GM12878 (cell line): ENCODE measurements at regions not wholly inside any gene's neighbourhood (a gene's known extent, or its start where the extent isn't known, plus 50 kb on each side); places are given as distances from the start of the nearest gene placed in this dataset.

ENCODE experiments used
- NFYB ChIP-seq: IDR thresholded peaks from 2 replicates; pipeline ENCODE4 v1.6.1; 2011; ENCODE audit warnings: low read depth, mild to moderate bottlenecking, low read length, improper control_type of control experiment, moderate library complexity; ENCODE audit not compliant: insufficient read depth
- NR2C2 ChIP-seq: IDR thresholded peaks from 2 replicates; pipeline ENCODE4 v1.6.1; 2011; ENCODE audit warnings: borderline replicate concordance, low read depth; ENCODE audit not compliant: control insufficient read depth, insufficient read length
- RCOR1 ChIP-seq: conservative IDR thresholded peaks from 2 replicates; pipeline ENCODE4 v1.6.1; 2012; ENCODE audit warnings: low read depth, low read length, improper control_type of control experiment
- TF ChIP-seq, protein P1 (sequence below), 3 experiments: IDR thresholded peaks in 2 of 3; conservative IDR thresholded peaks in 1 of 3; 2 replicates each; pipeline ENCODE4 v1.5.1; 2011; ENCODE audit warnings: low read depth in 3 of 3, low read length in 3 of 3, mild to moderate bottlenecking in 3 of 3, control low read depth in 2 of 3, moderate library complexity in 2 of 3, inconsistent platforms in 1 of 3, mixed read lengths in 1 of 3; ENCODE audit not compliant: control insufficient read depth in 2 of 3, insufficient read depth in 1 of 3; ENCODE audit errors: extremely low read depth in 1 of 3

DNA sequence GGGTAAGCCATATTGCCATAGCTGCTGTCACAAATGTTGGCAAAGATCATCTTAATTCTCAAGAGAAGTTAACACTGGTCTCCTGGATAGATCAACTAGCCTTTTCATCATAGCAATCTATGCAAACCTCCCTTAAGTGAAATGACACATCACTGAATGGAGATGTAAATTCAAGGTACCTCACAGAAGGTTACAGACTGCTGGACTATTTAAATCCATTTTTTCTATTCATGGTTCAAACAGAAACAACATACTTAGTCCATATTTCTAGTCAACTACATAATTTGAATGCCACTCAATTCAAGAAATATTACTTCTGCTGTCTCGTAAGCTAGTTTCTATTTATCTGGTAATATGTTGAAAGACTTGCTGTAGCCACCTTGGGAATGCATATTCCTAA, 748.3 kb downstream of the C12orf50 start:
- TF ChIP-seq NR2C2 (no peak), NFYB (no peak), RCOR1 (no peak)
- TF ChIP-seq, protein P1, sequence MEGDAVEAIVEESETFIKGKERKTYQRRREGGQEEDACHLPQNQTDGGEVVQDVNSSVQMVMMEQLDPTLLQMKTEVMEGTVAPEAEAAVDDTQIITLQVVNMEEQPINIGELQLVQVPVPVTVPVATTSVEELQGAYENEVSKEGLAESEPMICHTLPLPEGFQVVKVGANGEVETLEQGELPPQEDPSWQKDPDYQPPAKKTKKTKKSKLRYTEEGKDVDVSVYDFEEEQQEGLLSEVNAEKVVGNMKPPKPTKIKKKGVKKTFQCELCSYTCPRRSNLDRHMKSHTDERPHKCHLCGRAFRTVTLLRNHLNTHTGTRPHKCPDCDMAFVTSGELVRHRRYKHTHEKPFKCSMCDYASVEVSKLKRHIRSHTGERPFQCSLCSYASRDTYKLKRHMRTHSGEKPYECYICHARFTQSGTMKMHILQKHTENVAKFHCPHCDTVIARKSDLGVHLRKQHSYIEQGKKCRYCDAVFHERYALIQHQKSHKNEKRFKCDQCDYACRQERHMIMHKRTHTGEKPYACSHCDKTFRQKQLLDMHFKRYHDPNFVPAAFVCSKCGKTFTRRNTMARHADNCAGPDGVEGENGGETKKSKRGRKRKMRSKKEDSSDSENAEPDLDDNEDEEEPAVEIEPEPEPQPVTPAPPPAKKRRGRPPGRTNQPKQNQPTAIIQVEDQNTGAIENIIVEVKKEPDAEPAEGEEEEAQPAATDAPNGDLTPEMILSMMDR (IDR thresholded peaks at IDR 0.05 in 2 of 3, conservative IDR thresholded peaks at IDR 0.05 in 1 of 3; ENCODE audit: control insufficient read depth in 2 of 3, extremely low read depth in 1 of 3, insufficient read depth in 1 of 3, low read depth in 3 of 3, low read length in 3 of 3), result no peak
